ENCODE measurements at regions not wholly inside any gene's neighbourhood (a gene's known extent, or its start where the extent isn't known, plus 50 kb on each side); places are given as distances from the start of the nearest gene placed in this dataset.
A peak's percentile ranks its signal among the peaks of the same experiment; 100 is the strongest.

- DNase-seq (ENCODE audit: insufficient read length, low spot score), result peak; percentile 78
- peak; percentile 99 for FAIRE-seq
Measured at GRCh38 chr20:63101781-63102720, 95.3 kb upstream of the BHLHE23 start.

- no peak for DNase-seq (ENCODE audit: insufficient read length, low spot score)
- FAIRE-seq, result no peak
Measured at GRCh38 chr20:63100926-63101699, 94.3 kb upstream of the BHLHE23 start.

- DNase-seq (ENCODE audit: insufficient read length, low spot score), result no peak
- FAIRE-seq, result no peak
Measured at GRCh38 chr20:63100174-63100925, 93.6 kb upstream of the BHLHE23 start.

GRCh38 chr20:63099456-63100173 lies 92.9 kb upstream of the BHLHE23 start:
- DNase-seq (ENCODE audit: insufficient read length, low spot score), result no peak
- FAIRE-seq, result no peak

GRCh38 chr20:63098195-63098810 lies 91.5 kb upstream of the BHLHE23 start:
- DNase-seq (ENCODE audit: insufficient read length, low spot score) (no peak), FAIRE-seq (no peak)

- no peak for DNase-seq (ENCODE audit: insufficient read length, low spot score)
Measured at GRCh38 chr20:63097336-63097831, 90.6 kb upstream of the BHLHE23 start.

GRCh38 chr20:63096681-63097335 lies 90.0 kb upstream of the BHLHE23 start:
- FAIRE-seq, result no peak
- no peak for DNase-seq (ENCODE audit: insufficient read length, low spot score)

More at GRCh38 chr20:63097336-63097831, 90.6 kb upstream of the BHLHE23 start:
- no peak for FAIRE-seq

GRCh38 chr20:63095718-63096654 lies 89.2 kb upstream of the BHLHE23 start:
- no peak for DNase-seq (ENCODE audit: insufficient read length, low spot score)
- no peak for FAIRE-seq

GRCh38 chr20:63094767-63095499 lies 88.2 kb upstream of the BHLHE23 start:
- FAIRE-seq (no peak), DNase-seq (ENCODE audit: insufficient read length, low spot score) (no peak)

GRCh38 chr20:63093966-63094766 lies 87.4 kb upstream of the BHLHE23 start:
- no peak for DNase-seq (ENCODE audit: insufficient read length, low spot score)
- peak; percentile 36 for FAIRE-seq

- FAIRE-seq (no peak), DNase-seq (ENCODE audit: insufficient read length, low spot score) (no peak)
Measured at GRCh38 chr20:63092660-63093215, 86.0 kb upstream of the BHLHE23 start.

GRCh38 chr20:63091901-63092659 lies 85.3 kb upstream of the BHLHE23 start:
- DNase-seq (ENCODE audit: insufficient read length, low spot score), result no peak
- FAIRE-seq, result no peak

- FAIRE-seq, result no peak
- no peak for DNase-seq (ENCODE audit: insufficient read length, low spot score)
Measured at GRCh38 chr20:63090682-63091571, 84.2 kb upstream of the BHLHE23 start.

- FAIRE-seq (no peak), DNase-seq (ENCODE audit: insufficient read length, low spot score) (no peak)
Measured at GRCh38 chr20:63090052-63090451, 83.3 kb upstream of the BHLHE23 start.
